ENCODE measurements at regions not wholly inside any gene's neighbourhood (a gene's known extent, or its start where the extent isn't known, plus 50 kb on each side); places are given as distances from the start of the nearest gene placed in this dataset.

DNA sequence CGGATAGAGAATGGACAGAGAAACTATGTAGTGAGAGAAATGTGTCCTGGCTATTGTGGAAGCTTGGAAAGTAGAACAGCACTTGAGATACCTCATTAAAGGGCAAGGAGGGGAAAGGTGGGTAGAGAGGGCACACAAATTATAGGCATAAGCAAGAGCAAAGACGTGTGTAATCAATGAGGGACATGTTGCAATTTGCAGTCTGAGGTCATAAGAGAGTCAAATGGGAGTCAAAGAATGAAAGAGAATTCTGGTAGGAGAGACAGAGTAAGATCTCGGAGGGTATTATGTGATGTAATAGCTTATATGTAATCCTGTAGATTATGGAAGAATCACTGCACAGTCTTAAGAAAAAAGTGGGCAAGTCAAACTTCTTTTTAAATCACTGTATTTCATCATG is 312.0 kb upstream of the RGMB start:
- H3K4me3 ChIP-seq = no peak overlapping the region
- no peaks in the 10 kb centered on the region for H3K36me3 ChIP-seq
- no peak overlapping the region for H3K27ac ChIP-seq
- no peaks in the 10 kb centered on the region for H3K9me3 ChIP-seq
- TF ChIP-seq, protein P1, sequence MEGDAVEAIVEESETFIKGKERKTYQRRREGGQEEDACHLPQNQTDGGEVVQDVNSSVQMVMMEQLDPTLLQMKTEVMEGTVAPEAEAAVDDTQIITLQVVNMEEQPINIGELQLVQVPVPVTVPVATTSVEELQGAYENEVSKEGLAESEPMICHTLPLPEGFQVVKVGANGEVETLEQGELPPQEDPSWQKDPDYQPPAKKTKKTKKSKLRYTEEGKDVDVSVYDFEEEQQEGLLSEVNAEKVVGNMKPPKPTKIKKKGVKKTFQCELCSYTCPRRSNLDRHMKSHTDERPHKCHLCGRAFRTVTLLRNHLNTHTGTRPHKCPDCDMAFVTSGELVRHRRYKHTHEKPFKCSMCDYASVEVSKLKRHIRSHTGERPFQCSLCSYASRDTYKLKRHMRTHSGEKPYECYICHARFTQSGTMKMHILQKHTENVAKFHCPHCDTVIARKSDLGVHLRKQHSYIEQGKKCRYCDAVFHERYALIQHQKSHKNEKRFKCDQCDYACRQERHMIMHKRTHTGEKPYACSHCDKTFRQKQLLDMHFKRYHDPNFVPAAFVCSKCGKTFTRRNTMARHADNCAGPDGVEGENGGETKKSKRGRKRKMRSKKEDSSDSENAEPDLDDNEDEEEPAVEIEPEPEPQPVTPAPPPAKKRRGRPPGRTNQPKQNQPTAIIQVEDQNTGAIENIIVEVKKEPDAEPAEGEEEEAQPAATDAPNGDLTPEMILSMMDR (IDR thresholded peaks at IDR 0.05) = no peak
- ATAC-seq (ENCODE audit: insufficient number of reproducible peaks, low FRiP score, low read depth) (no peak), DNase-seq (ENCODE audit: low spot score) (no peak)
- no peaks in the 10 kb centered on the region for H3K4me1 ChIP-seq (ENCODE audit: control insufficient read depth in 1 of 2, low read depth in 2 of 2)
- no peaks in the 10 kb centered on the region for H3K27me3 ChIP-seq (replicated peaks; ENCODE audit: insufficient read depth)

DNA sequence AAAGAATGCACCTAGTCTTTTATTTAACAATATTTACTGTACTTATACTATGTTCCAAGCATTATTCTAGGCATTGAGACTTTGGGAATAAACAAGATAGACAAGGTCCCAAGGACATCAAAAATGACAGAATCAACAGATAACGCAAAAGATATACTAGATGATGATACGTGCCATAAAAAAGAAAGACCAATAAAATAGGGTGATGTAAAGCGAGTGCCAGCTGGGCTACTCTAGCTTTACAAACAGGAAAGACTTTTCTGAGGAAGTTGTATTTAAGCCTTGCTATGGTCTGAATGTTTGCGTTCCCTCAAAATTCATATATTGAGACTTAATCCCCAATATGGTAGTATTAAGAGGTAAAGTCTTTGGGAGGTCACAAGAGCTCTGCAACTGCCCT is 310.2 kb upstream of the RGMB start:
- no peak for ATAC-seq (ENCODE audit: insufficient number of reproducible peaks, low FRiP score, low read depth)

DNA sequence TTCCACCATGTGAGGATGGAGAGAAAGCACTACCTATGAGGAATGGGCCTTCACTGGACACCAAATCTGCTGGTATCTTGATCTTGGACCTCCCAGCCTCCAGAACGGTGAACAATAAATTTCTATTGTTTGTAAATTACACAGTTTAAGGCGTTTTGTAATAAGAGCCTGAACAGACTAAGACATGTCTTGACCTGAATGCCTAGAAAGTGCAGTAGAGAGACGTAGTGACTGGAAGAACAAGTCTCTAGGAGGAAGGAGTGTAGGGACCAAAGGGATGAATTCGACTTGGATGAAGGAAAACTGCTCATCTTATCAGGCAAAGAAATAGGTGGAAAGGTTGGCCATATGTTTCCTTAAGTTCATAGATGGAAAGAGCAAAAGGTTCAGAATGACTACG is 309.8 kb upstream of the RGMB start:
- H3K27ac ChIP-seq = no peak overlapping the region
- no peak for ATAC-seq (ENCODE audit: insufficient number of reproducible peaks, low FRiP score, low read depth)
- TF ChIP-seq, protein P1 (IDR thresholded peaks at IDR 0.05) = no peak

More for the DNA sequence above, 310.2 kb upstream of the RGMB start:
- Histone ChIP-seq H3K4me3 (no peak overlapping the region), H3K27ac (no peak overlapping the region), H3K9me3 (no peaks in the 10 kb centered on the region), H3K36me3 (no peaks in the 10 kb centered on the region), H3K27me3 (replicated peaks; ENCODE audit: insufficient read depth) (no peaks in the 10 kb centered on the region), H3K4me1 (ENCODE audit: control insufficient read depth in 1 of 2, low read depth in 2 of 2) (no peaks in the 10 kb centered on the region)
- DNase-seq (ENCODE audit: low spot score) = no peak
- TF ChIP-seq, protein P1 (IDR thresholded peaks at IDR 0.05) = no peak

DNA sequence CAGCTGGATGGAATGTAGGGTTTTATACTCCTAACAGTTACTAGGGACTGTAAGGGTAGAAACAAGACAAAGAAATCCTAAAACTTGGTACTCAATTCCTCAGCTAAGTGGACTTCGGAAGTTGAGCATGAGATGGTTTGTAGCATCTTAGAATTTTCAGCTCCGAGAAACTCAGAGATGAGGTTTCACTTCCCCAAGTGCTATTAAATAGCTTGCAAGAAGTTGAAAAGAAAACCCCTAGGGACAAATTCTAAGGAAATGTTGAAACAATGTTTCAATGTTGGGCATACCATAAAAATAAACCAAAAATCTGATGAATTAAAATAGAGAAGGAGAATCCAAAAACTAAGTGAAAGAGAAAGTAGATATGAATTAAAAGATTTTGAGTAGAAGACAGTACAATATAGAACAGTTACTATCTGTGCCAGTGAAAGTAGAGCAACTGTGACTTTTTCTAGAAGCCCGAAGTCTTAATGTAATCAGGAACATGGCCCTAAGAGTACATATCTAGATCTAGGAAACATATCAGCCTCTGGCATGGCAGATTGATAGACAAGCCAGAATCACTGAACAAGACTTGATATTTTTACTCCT is 308.6 kb upstream of the RGMB start:
- Histone ChIP-seq H3K4me3 (no peak overlapping the region), H3K4me1 (ENCODE audit: control insufficient read depth in 1 of 2, low read depth in 2 of 2) (no peaks in the 10 kb centered on the region), H3K9me3 (no peaks in the 10 kb centered on the region), H3K27me3 (replicated peaks; ENCODE audit: insufficient read depth) (no peaks in the 10 kb centered on the region), H3K36me3 (no peaks in the 10 kb centered on the region), H3K27ac (no peak overlapping the region)
- no peak for ATAC-seq (ENCODE audit: insufficient number of reproducible peaks, low FRiP score, low read depth)
- TF ChIP-seq, protein P1 (IDR thresholded peaks at IDR 0.05) = no peak
- no peak for DNase-seq (ENCODE audit: low spot score)

More for the DNA sequence above, 309.8 kb upstream of the RGMB start:
- Histone ChIP-seq H3K9me3 (no peaks in the 10 kb centered on the region), H3K4me1 (ENCODE audit: control insufficient read depth in 1 of 2, low read depth in 2 of 2) (no peaks in the 10 kb centered on the region), H3K36me3 (no peaks in the 10 kb centered on the region), H3K27me3 (replicated peaks; ENCODE audit: insufficient read depth) (no peaks in the 10 kb centered on the region), H3K4me3 (no peak overlapping the region)
- DNase-seq (ENCODE audit: low spot score) = no peak

DNA sequence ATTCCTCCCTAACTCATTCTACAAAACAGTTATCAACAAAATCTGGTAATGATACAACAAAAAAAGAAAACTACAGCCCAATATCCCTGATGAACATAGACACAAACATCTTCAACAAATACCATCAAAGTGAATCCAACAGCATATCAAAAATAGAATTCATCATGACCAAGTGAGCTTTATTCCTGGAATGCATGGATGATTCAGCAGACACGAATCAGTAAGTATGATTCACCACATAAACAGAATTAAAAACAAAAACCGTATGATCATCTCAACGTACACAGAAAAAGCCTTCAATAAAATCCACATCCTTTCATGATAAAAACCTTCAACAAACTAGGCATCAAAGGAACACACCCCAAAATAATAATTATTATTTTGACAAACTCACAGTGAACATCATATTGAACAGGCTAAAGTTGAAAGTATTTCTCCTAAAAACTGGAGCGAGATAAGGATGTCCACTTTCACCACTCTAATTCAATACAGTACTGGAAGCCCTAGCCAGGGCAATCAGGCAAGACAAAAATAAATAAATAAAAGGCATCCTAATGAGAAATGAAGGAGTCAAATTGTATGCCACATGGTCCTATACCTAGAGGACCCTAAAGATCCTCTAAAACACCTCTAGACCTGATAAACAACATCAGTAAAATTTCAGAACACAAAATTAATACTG is 305.1 kb upstream of the RGMB start:
- ATAC-seq (ENCODE audit: insufficient number of reproducible peaks, low FRiP score, low read depth) (no peak), DNase-seq (ENCODE audit: low spot score) (no peak)
- Histone ChIP-seq H3K27ac (no peak overlapping the region), H3K36me3 (no peaks in the 10 kb centered on the region), H3K27me3 (replicated peaks; ENCODE audit: insufficient read depth) (no peaks in the 10 kb centered on the region), H3K4me3 (no peak overlapping the region), H3K9me3 (no peaks in the 10 kb centered on the region), H3K4me1 (ENCODE audit: control insufficient read depth in 1 of 2, low read depth in 2 of 2) (no peaks in the 10 kb centered on the region)
- TF ChIP-seq, protein P1 (IDR thresholded peaks at IDR 0.05) = no peak

Data from thoracic aorta (tissue), 2 donors.